ENCODE measurements at regions not wholly inside any gene's neighbourhood (a gene's known extent, or its start where the extent isn't known, plus 50 kb on each side); places are given as distances from the start of the nearest gene placed in this dataset.
A peak's percentile ranks its signal among the peaks of the same experiment; 100 is the strongest.
"Not testable (repeated sequence)": the region's sequence is repeated elsewhere in the genome, so short reads cannot be mapped to it uniquely, and the experiment has no call there.

DNA sequence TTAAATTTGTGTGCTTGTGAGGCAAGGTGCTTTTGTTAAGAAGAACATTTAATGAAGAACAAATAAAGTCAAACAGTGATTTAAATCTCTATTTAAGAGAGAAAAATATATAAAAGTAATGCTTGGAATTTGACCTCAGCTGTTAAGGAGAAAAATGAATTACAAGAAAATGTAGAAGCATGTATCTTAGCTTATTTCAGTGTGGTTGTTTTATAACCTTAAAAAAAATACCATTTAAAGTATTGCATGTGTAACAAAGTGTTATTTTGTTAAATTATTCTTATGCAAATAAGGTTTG lies 537.0 kb upstream of the SPRY2 start:
- Mint-ChIP-seq H3K4me1 (ENCODE audit: low read depth) (peaks cover 4% of the 10 kb centered on the region), H3K9me3 (ENCODE audit: insufficient read depth) (no peaks in the 10 kb centered on the region), H3K4me3 (no peak overlapping the region), H3K27ac (no peak overlapping the region), H3K27me3 (ENCODE audit: low read depth) (no peaks in the 10 kb centered on the region), H3K36me3 (ENCODE audit: low read depth) (no peaks in the 10 kb centered on the region)
- ChIA-PET CTCF (no interaction called here), POLR2A (no interaction called here)
- DNase-seq (no peak), ATAC-seq (no peak)

DNA sequence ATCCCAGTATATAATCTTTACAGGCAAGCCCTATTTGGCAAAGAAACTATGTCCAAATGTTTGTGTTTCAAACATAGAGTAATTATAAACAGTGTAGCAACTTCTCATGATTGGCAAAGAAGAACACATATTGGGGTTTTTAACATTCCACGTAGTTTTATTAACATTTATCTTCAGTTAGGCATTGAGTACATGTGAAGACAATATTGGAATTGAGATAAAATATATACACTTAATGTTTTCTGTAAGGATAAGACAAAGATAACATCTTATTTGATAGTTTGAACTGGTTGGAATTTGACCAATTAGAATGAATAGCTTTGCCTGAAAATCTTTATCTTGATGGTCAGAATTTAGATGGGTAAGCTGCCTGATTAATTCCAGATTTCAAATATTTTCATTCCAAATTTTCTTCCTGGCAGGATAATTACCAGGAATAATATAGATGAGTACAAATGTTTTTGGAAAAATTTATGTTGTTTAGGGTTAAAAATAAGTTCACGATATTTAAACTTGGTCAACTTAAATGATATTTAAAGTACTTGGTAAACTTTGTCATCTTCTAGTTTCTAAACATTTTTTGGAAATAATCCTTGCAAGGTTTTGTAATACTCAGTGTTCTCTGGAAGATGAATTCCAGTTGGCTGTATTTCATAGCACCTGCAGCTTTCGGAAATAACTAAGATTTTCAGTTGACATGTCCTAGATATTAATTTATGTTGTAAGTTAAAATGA lies 536.5 kb upstream of the SPRY2 start:
- H3K27me3 Mint-ChIP-seq (ENCODE audit: low read depth), result no peaks in the 10 kb centered on the region
- DNase-seq (no peak), ATAC-seq (no peak)
- no peaks in the 10 kb centered on the region for H3K9me3 Mint-ChIP-seq (ENCODE audit: insufficient read depth)
- H3K27ac Mint-ChIP-seq, result no peak overlapping the region
- POLR2A ChIA-PET, result no interaction called here
- no peaks in the 10 kb centered on the region for H3K36me3 Mint-ChIP-seq (ENCODE audit: low read depth)
- peaks cover 4% of the 10 kb centered on the region for H3K4me1 Mint-ChIP-seq (ENCODE audit: low read depth)
- CTCF ChIA-PET, result no interaction called here
- H3K4me3 Mint-ChIP-seq, result no peak overlapping the region

DNA sequence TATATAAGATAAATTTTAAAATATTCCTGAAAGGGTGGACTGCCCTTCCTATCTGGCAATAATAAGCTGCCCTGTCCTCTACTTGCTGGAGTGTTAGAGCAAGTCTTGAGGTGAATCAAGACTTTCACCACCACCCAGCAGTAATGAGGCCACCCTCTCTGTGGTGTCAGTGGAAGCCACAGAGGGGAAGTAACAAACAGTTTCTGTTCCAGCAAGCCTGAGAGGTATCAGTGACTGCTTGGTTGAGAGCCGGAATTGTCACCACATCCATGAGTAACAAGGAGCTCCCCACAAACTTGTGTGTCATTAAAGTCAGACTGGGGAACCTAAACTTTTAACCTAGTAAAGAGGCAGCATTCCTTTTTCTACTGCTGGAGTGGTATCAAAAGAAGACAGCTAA lies 532.7 kb upstream of the SPRY2 start:
- no peak for ATAC-seq
- no peak overlapping the region for H3K27ac Mint-ChIP-seq
- CTCF ChIA-PET, result no interaction called here
- H3K4me3 Mint-ChIP-seq, result no peak overlapping the region
- POLR2A ChIA-PET, result no interaction called here
- H3K36me3 Mint-ChIP-seq (ENCODE audit: low read depth), result no peaks in the 10 kb centered on the region
- H3K27me3 Mint-ChIP-seq (ENCODE audit: low read depth), result no peaks in the 10 kb centered on the region
- peak; percentile 20 for DNase-seq
- H3K4me1 Mint-ChIP-seq (ENCODE audit: low read depth), result peaks cover 4% of the 10 kb centered on the region
- H3K9me3 Mint-ChIP-seq (ENCODE audit: insufficient read depth), result no peaks in the 10 kb centered on the region

DNA sequence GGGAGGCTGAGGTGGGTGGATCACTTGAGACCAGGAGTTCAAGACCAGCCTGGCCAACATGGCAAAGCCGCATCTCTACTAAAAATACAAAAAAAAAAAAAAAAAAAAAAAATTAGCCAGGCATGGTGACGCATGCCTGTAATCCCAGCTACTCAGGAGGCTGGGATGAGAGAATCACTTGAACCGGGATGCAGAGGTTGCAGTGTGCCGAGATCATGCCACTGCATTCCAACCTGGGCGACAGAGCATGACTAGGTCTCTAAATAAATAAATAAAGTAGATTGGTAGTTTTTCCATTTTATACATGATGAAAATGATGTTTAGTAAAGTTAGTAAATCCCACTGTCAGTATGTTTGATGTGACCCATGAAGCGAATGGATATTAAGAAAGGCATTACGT lies 531.0 kb upstream of the SPRY2 start:
- CTCF ChIA-PET; H3K4me1 Mint-ChIP-seq (ENCODE audit: low read depth); POLR2A ChIA-PET; ATAC-seq; H3K36me3 Mint-ChIP-seq (ENCODE audit: low read depth); H3K4me3 Mint-ChIP-seq; H3K9me3 Mint-ChIP-seq (ENCODE audit: insufficient read depth); DNase-seq; H3K27me3 Mint-ChIP-seq (ENCODE audit: low read depth); H3K27ac Mint-ChIP-seq: not testable (repeated sequence)

DNA sequence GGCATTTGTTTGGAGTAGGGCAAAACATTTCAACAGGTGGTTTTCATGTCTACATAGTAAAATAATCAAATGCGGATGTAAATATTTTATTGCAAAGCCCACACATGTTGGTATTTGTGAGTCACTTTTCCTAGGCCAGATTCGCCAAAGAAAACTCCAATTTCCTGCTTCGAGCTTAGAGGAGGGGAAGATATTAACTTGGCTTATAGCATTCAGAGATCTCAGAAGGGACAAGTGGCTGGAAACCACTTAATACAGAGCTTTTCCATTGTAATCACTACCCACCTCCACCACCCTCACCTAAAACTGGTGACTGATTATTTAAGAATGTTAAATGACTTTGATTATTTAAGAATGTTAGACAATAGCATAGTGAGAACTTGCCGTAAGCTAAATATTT lies 530.6 kb upstream of the SPRY2 start:
- Mint-ChIP-seq H3K4me3 (no peak overlapping the region), H3K9me3 (ENCODE audit: insufficient read depth) (no peaks in the 10 kb centered on the region), H3K4me1 (ENCODE audit: low read depth) (peaks cover 4% of the 10 kb centered on the region), H3K27me3 (ENCODE audit: low read depth) (no peaks in the 10 kb centered on the region), H3K27ac (no peak overlapping the region), H3K36me3 (ENCODE audit: low read depth) (no peaks in the 10 kb centered on the region)
- no peak for ATAC-seq
- ChIA-PET CTCF (no interaction called here), POLR2A (no interaction called here)
- DNase-seq, result no peak

GRCh38 chr13:80870186-80870585 lies 529.3 kb upstream of the SPRY2 start:
- Mint-ChIP-seq H3K4me3 (no peak overlapping the region), H3K4me1 (ENCODE audit: low read depth) (peaks cover 4% of the 10 kb centered on the region), H3K9me3 (ENCODE audit: insufficient read depth) (no peaks in the 10 kb centered on the region), H3K27ac (no peak overlapping the region), H3K27me3 (ENCODE audit: low read depth) (no peaks in the 10 kb centered on the region), H3K36me3 (ENCODE audit: low read depth) (no peaks in the 10 kb centered on the region)
- ChIA-PET POLR2A (no interaction called here), CTCF (no interaction called here)
- ATAC-seq (no peak), DNase-seq (no peak)

DNA sequence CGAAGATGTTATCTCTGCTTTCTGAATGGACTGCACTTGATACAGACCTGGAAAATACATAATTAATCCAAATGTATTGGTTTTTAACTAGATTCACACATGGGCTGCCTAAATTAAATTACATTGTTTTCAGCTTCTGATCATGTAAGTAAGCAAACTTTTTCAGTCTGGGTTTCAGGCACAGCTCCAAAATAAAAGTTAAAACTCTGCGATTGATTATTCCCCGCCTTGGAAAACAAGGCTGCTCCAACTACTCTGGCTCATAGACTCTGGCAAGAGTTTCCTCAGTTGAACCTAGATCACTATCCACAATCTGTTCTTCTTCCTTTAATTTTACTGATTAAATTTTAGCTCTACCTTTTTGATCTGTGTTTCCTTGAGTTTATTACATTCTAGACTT lies 526.0 kb upstream of the SPRY2 start:
- Mint-ChIP-seq H3K36me3 (ENCODE audit: low read depth) (no peaks in the 10 kb centered on the region), H3K4me1 (ENCODE audit: low read depth) (no peaks in the 10 kb centered on the region), H3K9me3 (ENCODE audit: insufficient read depth) (peaks cover 3% of the 10 kb centered on the region), H3K27ac (no peak overlapping the region), H3K27me3 (ENCODE audit: low read depth) (no peaks in the 10 kb centered on the region), H3K4me3 (no peak overlapping the region)
- DNase-seq, result no peak
- ChIA-PET POLR2A (no interaction called here), CTCF (no interaction called here)
- no peak for ATAC-seq

DNA sequence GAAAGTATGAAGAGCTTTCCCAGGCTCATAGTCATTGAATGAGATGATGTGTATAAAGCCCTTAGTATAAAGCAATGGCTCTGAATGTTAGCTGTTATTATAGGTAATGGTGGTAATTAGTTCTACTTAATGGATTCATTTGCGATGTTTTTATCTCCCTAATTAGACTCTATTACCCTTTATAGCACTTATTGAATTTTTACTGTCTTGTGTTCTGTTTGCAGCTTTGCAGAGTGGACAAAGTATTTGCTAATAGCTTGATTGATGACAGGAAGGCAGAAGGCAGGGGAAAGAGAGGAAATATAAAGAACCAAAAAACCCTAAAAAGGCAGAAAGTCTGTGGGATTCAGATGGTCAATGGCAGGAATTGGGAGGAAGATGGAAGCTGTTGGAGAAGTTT lies 524.4 kb upstream of the SPRY2 start:
- no peak overlapping the region for H3K4me3 Mint-ChIP-seq
- no peaks in the 10 kb centered on the region for H3K27me3 Mint-ChIP-seq (ENCODE audit: low read depth)

GRCh38 chr13:80862456-80862855 lies 521.5 kb upstream of the SPRY2 start:
- ChIA-PET POLR2A (no interaction called here), CTCF (no interaction called here)
- no peak for DNase-seq
- H3K36me3 Mint-ChIP-seq (ENCODE audit: low read depth), result no peaks in the 10 kb centered on the region
- H3K9me3 Mint-ChIP-seq (ENCODE audit: insufficient read depth), result peaks cover 3% of the 10 kb centered on the region
- no peaks in the 10 kb centered on the region for H3K27me3 Mint-ChIP-seq (ENCODE audit: low read depth)
- no peak for ATAC-seq
- no peaks in the 10 kb centered on the region for H3K4me1 Mint-ChIP-seq (ENCODE audit: low read depth)
- H3K27ac Mint-ChIP-seq, result no peak overlapping the region
- H3K4me3 Mint-ChIP-seq, result no peak overlapping the region

More for the DNA sequence above, 524.4 kb upstream of the SPRY2 start:
- ChIA-PET CTCF (no interaction called here), POLR2A (no interaction called here)
- ATAC-seq (no peak), DNase-seq (no peak)
- H3K36me3 Mint-ChIP-seq (ENCODE audit: low read depth), result no peaks in the 10 kb centered on the region
- H3K4me1 Mint-ChIP-seq (ENCODE audit: low read depth), result no peaks in the 10 kb centered on the region
- H3K27ac Mint-ChIP-seq, result no peak overlapping the region
- H3K9me3 Mint-ChIP-seq (ENCODE audit: insufficient read depth), result peaks cover 3% of the 10 kb centered on the region

GRCh38 chr13:80860845-80861244 lies 519.9 kb upstream of the SPRY2 start:
- POLR2A ChIA-PET, result no interaction called here
- CTCF ChIA-PET, result no interaction called here
- DNase-seq, result no peak
- Mint-ChIP-seq H3K4me1 (ENCODE audit: low read depth) (no peaks in the 10 kb centered on the region), H3K9me3 (ENCODE audit: insufficient read depth) (peaks cover 3% of the 10 kb centered on the region), H3K27ac (no peak overlapping the region), H3K4me3 (no peak overlapping the region), H3K27me3 (ENCODE audit: low read depth) (no peaks in the 10 kb centered on the region), H3K36me3 (ENCODE audit: low read depth) (no peaks in the 10 kb centered on the region)
- no peak for ATAC-seq

DNA sequence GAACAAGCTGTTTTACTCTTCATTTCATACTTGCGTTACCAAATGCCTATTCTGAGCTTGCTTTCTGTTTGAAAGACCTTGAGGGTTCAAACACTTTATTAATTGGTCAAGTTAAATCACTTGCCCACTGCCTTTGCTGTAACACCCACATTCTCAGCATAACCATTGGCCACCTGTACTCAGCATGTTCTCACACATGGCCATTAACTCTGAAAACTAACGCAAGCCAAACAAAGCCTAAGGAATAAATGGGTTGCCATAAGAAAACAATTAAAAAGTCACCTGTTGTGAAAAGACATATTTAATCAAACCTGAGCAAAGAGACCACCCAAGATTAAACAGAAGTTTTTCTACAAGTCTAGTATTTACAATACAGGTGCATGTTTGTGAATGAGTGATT lies 517.2 kb upstream of the SPRY2 start:
- Mint-ChIP-seq H3K4me3 (no peak overlapping the region), H3K27me3 (ENCODE audit: low read depth) (no peaks in the 10 kb centered on the region), H3K4me1 (ENCODE audit: low read depth) (no peaks in the 10 kb centered on the region), H3K27ac (no peak overlapping the region), H3K9me3 (ENCODE audit: insufficient read depth) (no peaks in the 10 kb centered on the region), H3K36me3 (ENCODE audit: low read depth) (no peaks in the 10 kb centered on the region)
- CTCF ChIA-PET, result no interaction called here
- ATAC-seq (no peak), DNase-seq (no peak)
- POLR2A ChIA-PET, result no interaction called here

DNA sequence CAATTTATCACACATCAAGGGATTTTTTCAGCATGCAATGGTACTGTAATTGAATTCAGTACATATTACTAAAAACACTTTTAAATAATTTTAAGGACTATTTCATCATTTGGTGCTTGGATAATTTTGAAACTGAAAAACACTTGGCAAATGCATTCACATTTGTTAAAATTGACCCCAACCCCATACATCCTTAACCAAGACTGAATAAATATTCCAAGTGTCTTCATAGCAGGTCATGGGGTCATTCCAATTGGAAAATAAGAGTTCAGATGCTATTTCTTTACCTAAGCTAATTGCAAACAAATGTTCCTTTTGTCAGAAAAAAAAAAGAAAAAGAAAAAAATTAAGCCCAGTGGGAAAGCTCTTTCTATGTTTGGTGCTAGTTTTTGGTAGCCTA lies 516.4 kb upstream of the SPRY2 start:
- ATAC-seq (no peak), DNase-seq (no peak)
- ChIA-PET CTCF (no interaction called here), POLR2A (no interaction called here)
- Mint-ChIP-seq H3K4me3 (no peak overlapping the region), H3K4me1 (ENCODE audit: low read depth) (no peaks in the 10 kb centered on the region), H3K9me3 (ENCODE audit: insufficient read depth) (no peaks in the 10 kb centered on the region), H3K27ac (no peak overlapping the region), H3K27me3 (ENCODE audit: low read depth) (no peaks in the 10 kb centered on the region), H3K36me3 (ENCODE audit: low read depth) (no peaks in the 10 kb centered on the region)

DNA sequence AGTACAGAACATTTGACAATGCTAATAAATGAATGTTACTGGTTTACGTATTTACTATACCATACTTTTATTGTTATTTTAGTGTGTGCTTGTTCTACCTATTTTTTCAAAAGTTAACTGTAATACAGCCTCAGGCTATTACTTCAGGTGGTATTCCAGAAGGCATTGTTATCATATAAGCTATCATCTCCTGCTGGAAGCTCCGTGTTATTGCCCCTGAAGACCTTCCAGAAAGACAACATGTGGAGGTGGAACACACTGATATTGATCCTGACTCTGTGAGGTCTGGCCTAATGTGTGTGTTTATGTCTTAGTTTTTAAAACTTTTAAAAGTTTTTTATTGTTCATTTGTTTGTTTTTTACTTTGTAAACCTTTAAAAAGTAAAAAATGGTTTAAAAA lies 509.8 kb upstream of the SPRY2 start:
- H3K27me3 Mint-ChIP-seq (ENCODE audit: low read depth), result no peaks in the 10 kb centered on the region
- ChIA-PET CTCF (no interaction called here), POLR2A (no interaction called here)
- DNase-seq, result no peak
- no peaks in the 10 kb centered on the region for H3K36me3 Mint-ChIP-seq (ENCODE audit: low read depth)
- no peaks in the 10 kb centered on the region for H3K9me3 Mint-ChIP-seq (ENCODE audit: insufficient read depth)
- no peaks in the 10 kb centered on the region for H3K4me1 Mint-ChIP-seq (ENCODE audit: low read depth)
- no peak overlapping the region for H3K4me3 Mint-ChIP-seq
- H3K27ac Mint-ChIP-seq, result no peak overlapping the region
- ATAC-seq, result no peak
